HG03135 (cell line): ENCODE measurements at regions not wholly inside any gene's neighbourhood (a gene's known extent, or its start where the extent isn't known, plus 50 kb on each side); places are given as distances from the start of the nearest gene placed in this dataset.

ENCODE experiments used
- ATAC-seq: cut with Tn5 transposase; IDR thresholded peaks from one replicate; pipeline ENCODE4 v1.9.1; 2021; ENCODE audit warnings: mild to moderate bottlenecking, moderate library complexity; ENCODE audit not compliant: unreplicated experiment

GRCh38 chr4:44071959-44072955, 376.4 kb downstream of the KCTD8 start:
- no peak for ATAC-seq

DNA sequence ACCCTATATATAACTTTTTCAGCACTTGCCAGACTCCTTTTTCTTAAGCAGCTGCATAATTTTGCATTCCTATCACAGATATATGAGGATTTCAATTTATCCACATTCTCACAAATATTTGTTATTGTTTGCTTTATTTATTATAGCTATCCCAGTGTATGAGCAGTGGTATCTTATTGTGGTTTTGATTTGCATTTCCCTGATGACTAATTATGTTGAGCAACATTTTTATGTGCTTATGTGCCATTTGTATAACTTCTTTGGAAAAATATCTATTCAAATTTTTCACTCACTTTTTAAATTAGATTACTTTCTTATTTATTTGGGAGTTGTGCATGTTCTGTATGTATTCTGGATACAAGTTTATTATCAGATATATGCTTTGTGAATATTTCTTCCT, 361.9 kb downstream of the KCTD8 start:
- ATAC-seq: no peak

GRCh38 chr4:44093390-44093789, 355.2 kb downstream of the KCTD8 start:
- no peak for ATAC-seq

GRCh38 chr4:44098973-44099372, 349.6 kb downstream of the KCTD8 start:
- ATAC-seq: no peak

DNA sequence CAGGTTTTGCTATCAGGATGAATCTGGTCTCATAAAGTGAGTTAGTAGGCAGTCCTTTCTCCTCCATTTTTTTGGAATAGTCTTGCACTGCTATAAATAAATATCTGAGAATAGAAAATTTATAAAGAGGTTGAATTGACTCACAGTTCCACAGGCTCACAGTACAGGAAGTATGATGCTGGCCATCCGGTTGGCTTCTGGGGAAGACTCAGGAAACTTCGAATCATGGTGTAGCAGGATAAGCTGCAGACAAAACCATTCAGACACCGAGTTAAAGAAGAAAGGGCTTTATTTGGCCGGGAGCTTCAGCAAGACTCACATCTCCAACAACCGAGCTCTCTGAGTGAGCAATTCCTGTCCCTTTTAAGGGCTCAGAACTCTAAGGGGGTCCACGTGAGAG, 348.2 kb downstream of the KCTD8 start:
- ATAC-seq: no peak

DNA sequence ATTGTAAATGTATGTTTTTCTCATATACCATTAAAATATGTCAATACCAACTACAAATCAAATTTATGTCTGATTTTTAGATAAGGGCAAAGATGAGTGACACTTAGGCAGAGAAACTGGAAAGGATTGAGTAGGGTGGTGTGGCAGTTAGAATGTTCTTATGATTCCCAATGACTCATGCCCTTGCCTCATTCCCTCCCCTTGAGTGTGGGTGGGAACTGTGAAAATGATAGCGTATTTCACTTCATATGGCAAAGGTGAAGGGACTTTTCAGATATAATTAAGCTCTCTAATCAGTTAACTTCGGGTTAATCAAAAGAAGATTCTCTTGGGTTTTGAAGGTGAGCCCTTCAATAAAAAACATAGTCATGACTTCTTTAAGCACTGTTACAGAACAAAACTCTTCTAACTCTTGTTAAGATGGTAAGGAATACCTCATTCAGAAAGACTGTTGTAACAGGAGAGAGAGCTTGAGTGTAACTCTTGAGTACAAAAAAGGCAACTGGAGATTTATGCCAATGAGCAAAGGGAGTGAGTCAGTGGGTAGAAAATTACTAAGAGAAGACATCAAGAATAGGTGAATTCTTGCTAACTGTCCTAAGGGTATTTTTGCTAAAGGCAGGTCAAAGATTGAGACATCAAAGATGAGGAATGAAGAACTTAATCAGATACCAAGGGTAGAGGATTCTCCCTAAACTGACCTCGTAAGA, 329.5 kb downstream of the KCTD8 start:
- no peak for ATAC-seq

GRCh38 chr4:44120646-44121045, 328.0 kb downstream of the KCTD8 start:
- ATAC-seq: no peak

DNA sequence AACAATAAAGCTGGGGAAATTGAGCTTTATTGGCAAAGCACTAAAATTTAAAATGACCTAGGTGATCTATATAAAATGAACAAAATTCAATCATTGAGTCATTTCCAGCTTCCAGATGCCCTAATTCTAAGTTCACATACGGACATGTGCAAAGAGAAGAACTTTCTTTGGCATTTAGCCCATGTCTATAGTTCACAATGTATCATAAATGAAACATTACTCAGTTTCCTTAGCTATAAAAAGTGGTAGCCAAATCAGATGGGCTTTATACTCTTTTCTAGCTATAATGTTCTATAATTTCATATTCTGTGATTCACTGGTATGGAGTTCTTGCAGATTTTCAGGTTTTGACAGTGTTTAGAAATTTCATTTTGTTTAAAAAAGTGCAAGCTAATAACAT, 327.4 kb downstream of the KCTD8 start:
- no peak for ATAC-seq
